ENCODE measurements at regions not wholly inside any gene's neighbourhood (a gene's known extent, or its start where the extent isn't known, plus 50 kb on each side); places are given as distances from the start of the nearest gene placed in this dataset.

DNA sequence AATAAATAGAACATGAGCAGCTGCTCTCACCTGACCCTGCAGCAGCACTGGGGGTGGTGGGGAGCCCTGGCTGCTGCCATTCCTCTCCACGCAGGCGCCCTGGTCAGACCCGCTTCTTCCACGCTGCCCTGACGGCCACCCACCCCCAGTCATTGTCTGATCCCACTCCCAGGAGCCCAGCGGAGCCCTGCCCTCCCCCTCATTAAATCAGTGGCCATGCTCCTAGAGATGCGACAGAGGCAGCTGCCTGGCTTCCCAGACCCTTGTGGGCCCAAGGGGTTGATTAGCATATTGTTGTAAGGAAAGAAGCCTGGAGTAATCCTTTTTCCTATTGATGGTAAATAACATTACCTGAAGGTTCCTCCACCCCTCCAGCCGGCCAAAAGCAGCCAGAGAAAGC, 301.5 kb downstream of the RRAGC start:
- no peaks in the 10 kb centered on the region for H3K36me3 ChIP-seq
- H3K4me3 ChIP-seq, result no peak overlapping the region
- H3K27ac ChIP-seq, result no peak overlapping the region
- DNase-seq (ENCODE audit: low read depth in 1 of 2, low spot score in 2 of 2), result no peak
- H3K27me3 ChIP-seq (replicated peaks), result peaks cover 5% of the 10 kb centered on the region; the same call in 1 of the 2 replicates
- H3K9me3 ChIP-seq (replicated peaks), result no peaks in the 10 kb centered on the region; the same call in 1 of the 2 replicates
- H3K4me1 ChIP-seq (replicated peaks), result no peaks in the 10 kb centered on the region

DNA sequence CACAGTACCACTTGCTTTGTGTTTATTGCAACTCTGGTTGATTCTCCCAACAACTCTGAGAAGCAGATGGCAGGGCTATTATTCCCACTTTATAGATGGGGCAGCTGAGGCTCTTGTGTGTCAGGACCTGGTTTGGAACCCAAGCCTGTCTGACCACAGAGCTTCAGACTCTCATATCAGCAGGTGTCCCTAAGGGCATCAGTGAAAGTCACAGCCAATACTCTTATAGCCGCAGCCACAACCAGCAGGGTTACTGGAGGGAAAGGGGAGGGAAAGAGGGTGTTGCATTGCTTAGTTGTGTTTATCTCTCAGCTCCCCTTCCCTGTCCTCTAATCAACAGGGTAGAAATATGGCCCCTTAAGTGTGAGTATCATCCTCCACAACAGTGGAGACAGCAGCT, 304.0 kb downstream of the RRAGC start:
- Histone ChIP-seq H3K27me3 (replicated peaks) (peaks cover 5% of the 10 kb centered on the region; the same call in 1 of the 2 replicates), H3K36me3 (no peaks in the 10 kb centered on the region), H3K4me3 (no peak overlapping the region), H3K27ac (no peak overlapping the region), H3K9me3 (replicated peaks) (no peaks in the 10 kb centered on the region; the same call in 1 of the 2 replicates), H3K4me1 (replicated peaks) (no peaks in the 10 kb centered on the region)
- DNase-seq (ENCODE audit: low read depth in 1 of 2, low spot score in 2 of 2), result no peak

DNA sequence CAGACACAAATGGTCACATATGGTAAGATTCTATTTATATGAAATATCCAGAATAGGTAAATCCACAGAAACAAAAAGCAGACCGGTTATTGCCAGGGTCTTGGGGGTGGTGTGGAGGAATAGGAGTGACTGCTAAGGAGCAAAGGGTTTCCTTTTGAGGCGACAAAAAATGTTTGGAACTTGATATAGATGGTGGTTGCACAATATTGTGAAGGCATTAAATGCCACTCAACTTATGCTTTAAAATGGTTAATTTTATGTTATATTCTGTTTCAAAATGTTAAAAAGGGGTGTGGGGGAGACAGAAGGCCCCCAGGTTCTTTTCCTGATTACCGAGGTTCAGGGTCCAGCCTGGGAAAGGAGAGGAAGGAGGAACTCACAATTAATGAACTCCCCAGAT, 304.4 kb downstream of the RRAGC start:
- no peaks in the 10 kb centered on the region for H3K4me1 ChIP-seq (replicated peaks)
- H3K27ac ChIP-seq, result no peak overlapping the region
- H3K27me3 ChIP-seq (replicated peaks), result peaks cover 5% of the 10 kb centered on the region; the same call in 1 of the 2 replicates
- H3K4me3 ChIP-seq, result no peak overlapping the region
- DNase-seq (ENCODE audit: low read depth in 1 of 2, low spot score in 2 of 2), result no peak
- H3K36me3 ChIP-seq, result no peaks in the 10 kb centered on the region
- H3K9me3 ChIP-seq (replicated peaks), result no peaks in the 10 kb centered on the region; the same call in 1 of the 2 replicates

DNA sequence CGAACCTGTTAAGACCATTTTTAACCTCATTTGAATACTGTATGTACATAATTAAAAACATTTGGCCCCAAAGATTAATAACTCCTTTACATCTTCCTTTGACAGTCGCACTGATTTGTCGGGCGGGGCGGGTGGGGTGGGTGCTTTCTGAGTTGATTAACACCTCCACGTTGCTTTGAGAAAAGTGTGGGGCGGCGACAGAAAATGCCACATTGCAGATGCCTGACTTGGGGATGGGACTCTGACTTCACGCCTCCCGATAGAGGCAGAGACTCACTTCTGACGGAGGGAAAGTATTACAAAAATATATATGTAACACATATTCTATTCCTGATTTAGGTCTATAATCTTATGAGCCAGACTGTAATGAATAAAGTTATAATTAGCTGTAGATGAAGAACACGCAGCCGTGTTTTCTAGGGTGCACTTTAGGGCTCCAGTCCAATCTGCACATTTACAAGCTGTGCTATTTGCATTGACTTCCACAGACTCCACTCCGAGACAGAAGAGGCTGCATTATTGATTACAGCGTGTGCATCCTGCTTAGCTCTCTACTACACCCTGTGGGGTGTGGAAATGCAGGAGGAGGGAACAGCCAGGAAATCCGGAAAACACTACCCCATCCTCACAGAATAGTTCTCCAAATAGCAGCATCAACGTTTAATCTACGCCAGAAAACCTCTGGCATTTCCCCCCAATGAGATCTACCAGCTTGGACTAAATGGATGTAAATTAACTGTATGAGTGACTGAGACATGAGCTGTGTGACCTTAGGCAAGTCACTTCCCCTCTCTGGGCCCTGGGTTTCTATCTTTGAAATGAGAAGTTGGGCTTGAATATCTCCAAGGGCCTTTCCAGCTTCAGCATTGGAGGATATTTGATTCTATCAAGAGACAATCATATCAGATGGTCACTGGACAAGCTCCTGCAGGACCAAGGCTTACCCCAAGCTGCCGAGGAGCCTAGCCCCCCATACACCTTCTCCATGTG, 308.0 kb downstream of the RRAGC start:
- Histone ChIP-seq H3K27ac (no peak overlapping the region), H3K4me3 (no peak overlapping the region), H3K36me3 (no peaks in the 10 kb centered on the region), H3K9me3 (replicated peaks) (no peaks in the 10 kb centered on the region; the same call in 1 of the 2 replicates), H3K4me1 (replicated peaks) (no peaks in the 10 kb centered on the region), H3K27me3 (replicated peaks) (peaks cover 17% of the 10 kb centered on the region; the same call in 1 of the 2 replicates)
- no peak for DNase-seq (ENCODE audit: low read depth in 1 of 2, low spot score in 2 of 2)

DNA sequence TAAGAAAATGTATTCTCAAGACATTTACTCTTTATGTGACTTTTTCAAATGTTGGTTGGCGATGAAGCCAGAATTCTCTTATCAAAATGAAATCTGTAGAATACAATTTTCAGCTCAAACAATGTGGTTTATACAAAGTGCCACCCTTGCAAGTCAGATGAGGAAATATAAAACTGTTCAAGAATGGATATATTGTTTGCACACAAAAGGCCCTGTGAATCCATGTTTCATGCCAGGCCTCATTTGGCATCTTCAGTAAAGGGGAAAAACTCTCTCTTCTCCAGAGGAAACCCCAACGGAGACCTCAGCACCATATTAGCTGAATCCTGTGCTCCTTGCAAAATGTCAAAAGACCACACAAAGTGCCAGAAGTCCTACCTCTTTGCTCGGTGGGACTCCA, 310.4 kb downstream of the RRAGC start:
- no peak for DNase-seq (ENCODE audit: low read depth in 1 of 2, low spot score in 2 of 2)
- no peak overlapping the region for H3K27ac ChIP-seq
- H3K27me3 ChIP-seq (replicated peaks), result 0 out of 2 replicates have a peak, but pooled peaks cover 13% of the 10 kb centered on the region
- no peaks in the 10 kb centered on the region for H3K36me3 ChIP-seq
- no peaks in the 10 kb centered on the region; the same call in 1 of the 2 replicates for H3K9me3 ChIP-seq (replicated peaks)
- no peak overlapping the region for H3K4me3 ChIP-seq
- H3K4me1 ChIP-seq (replicated peaks), result no peaks in the 10 kb centered on the region

DNA sequence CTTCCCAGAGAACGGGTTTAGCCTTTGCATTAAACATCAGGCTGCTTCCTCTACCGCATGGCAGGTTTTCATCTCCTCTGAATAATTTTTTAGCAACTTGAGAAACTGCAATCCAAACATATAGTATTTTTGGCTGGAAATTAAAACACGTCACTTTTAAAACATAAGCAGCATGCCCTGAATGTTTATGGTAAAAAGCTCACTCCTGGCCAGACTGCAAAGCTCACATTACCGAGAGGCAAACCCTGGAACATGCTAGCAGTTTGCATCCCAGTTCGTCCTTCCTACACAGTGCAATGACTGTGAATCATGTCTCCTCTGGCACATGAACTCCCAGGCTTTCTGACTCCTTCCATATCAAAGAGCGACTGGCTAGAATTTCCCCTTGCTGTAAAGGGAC, 312.3 kb downstream of the RRAGC start:
- Histone ChIP-seq H3K27me3 (replicated peaks) (0 out of 2 replicates have a peak, but pooled peaks cover 13% of the 10 kb centered on the region), H3K4me1 (replicated peaks) (no peaks in the 10 kb centered on the region), H3K4me3 (no peak overlapping the region), H3K36me3 (no peaks in the 10 kb centered on the region), H3K27ac (no peak overlapping the region), H3K9me3 (replicated peaks) (no peaks in the 10 kb centered on the region)
- DNase-seq (ENCODE audit: low read depth in 1 of 2, low spot score in 2 of 2), result no peak

DNA sequence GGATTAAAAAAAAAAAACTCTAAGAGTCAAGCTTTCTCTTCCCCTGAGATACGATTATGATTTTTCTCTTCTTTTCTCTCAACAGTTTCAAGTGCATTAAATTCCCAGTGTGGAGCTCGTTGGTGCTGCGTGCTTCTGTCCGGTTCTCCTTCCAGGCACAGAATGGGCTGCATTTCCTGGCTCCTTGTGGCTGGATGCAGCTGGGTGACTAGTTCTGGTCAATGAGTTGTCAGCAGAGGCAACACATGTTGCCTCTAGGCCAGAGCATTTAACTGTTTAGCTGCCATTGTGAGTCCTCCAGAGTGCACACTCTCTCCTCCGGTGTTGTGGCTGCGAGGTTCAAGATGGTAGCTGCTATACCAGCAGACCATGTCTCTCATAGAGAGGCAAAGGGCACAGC, 312.9 kb downstream of the RRAGC start:
- Histone ChIP-seq H3K36me3 (no peaks in the 10 kb centered on the region), H3K4me1 (replicated peaks) (no peaks in the 10 kb centered on the region), H3K27me3 (replicated peaks) (0 out of 2 replicates have a peak, but pooled peaks cover 13% of the 10 kb centered on the region), H3K9me3 (replicated peaks) (no peaks in the 10 kb centered on the region), H3K4me3 (no peak overlapping the region), H3K27ac (no peak overlapping the region)
- no peak for DNase-seq (ENCODE audit: low read depth in 1 of 2, low spot score in 2 of 2)

DNA sequence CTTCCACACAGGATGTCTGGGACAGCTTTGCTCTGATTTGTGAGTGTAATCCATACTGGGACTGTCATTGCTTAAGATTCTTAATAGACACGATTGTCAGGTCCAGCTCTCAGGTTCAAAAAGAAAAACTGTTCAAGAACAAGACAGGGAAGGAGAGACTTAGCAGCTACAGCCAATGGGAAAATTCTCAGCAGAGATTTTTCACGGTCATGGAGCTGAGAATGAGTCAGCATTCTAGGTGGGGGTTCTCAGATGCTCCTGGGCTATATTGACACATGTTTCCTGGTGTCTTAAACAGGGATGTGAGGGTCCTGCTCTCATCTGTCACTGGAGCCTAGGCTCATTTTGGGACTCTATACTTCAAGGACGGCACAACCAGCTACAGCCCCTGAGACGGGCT, 318.3 kb downstream of the RRAGC start:
- peak in 1 of 2 experiments; percentile 11 for DNase-seq (ENCODE audit: low read depth in 1 of 2, low spot score in 2 of 2)
- Histone ChIP-seq H3K4me1 (replicated peaks) (peaks cover 4% of the 10 kb centered on the region; the same call in 1 of the 2 replicates), H3K27ac (no peak overlapping the region), H3K4me3 (no peak overlapping the region), H3K27me3 (replicated peaks) (0 out of 2 replicates have a peak, but pooled peaks cover 3% of the 10 kb centered on the region), H3K9me3 (replicated peaks) (no peaks in the 10 kb centered on the region), H3K36me3 (no peaks in the 10 kb centered on the region)

DNA sequence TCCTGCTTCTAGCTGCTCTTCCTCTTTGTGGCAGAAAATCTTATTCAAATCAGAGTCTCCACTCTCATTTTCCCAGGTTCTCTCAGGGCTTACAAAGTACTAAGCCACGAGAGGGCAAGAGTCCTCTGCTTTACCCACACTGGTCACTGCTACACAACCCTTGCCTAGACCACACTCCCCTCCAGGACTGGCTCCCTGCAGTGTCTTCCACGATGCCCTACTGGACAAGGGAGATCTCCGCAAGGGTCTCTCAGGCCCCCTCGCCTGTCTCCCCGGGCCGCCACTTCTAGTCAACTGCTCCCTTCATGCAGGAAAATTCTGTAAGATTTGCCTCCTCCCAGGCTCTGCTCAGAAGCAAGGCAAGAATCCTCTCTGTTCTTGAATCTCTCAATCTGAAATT, 319.6 kb downstream of the RRAGC start:
- Histone ChIP-seq H3K4me1 (replicated peaks) (peaks cover 4% of the 10 kb centered on the region; the same call in 1 of the 2 replicates), H3K9me3 (replicated peaks) (no peaks in the 10 kb centered on the region), H3K27me3 (replicated peaks) (0 out of 2 replicates have a peak, but pooled peaks cover 3% of the 10 kb centered on the region), H3K36me3 (no peaks in the 10 kb centered on the region), H3K4me3 (no peak overlapping the region), H3K27ac (no peak overlapping the region)
- no peak for DNase-seq (ENCODE audit: low read depth in 1 of 2, low spot score in 2 of 2)

DNA sequence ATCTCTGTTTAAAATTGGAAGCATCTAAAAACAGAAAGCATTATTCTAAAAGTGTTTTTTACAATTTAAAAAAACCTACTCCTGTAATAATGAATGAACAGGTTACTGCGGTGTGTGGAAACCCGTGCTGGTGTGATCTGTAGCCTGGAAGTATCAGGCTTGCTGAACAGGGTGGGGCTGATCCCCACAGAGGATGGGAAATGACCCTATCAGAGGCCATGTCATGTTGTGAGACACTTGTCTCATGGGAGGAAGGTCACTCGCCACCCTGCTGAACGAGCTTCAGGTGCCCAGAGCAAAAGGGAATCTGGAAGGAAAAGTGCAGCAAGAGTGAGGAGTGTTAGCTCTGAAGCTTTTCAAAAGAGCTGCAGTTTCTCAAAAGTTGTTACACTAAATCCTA, 320.7 kb downstream of the RRAGC start:
- no peaks in the 10 kb centered on the region for H3K36me3 ChIP-seq
- H3K27me3 ChIP-seq (replicated peaks), result 0 out of 2 replicates have a peak, but pooled peaks cover 5% of the 10 kb centered on the region
- no peak overlapping the region for H3K4me3 ChIP-seq
- no peaks in the 10 kb centered on the region for H3K9me3 ChIP-seq (replicated peaks)
- H3K27ac ChIP-seq, result no peak overlapping the region
- peaks cover 4% of the 10 kb centered on the region; the same call in 1 of the 2 replicates for H3K4me1 ChIP-seq (replicated peaks)
- no peak for DNase-seq (ENCODE audit: low read depth in 1 of 2, low spot score in 2 of 2)

DNA sequence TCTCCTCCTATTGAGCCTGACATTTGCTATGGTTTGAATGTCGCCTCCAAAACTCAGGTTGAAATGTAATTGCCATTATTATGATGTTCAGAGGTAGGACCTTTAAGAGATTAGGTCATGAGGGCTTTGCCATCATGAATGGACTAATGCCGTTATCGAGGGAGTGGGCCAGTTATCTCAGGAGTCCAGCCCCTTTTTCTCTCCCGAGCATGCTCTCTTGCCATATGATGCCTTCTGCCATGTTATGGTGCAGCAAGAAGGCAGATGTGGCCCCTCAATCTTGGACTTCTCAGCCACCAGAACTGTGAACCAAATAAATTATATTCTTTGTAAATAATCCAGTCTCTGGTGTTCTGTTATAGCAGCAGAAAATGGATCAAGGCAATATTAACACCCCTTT, 323.5 kb downstream of the RRAGC start:
- Histone ChIP-seq H3K4me1 (replicated peaks) (peaks cover 4% of the 10 kb centered on the region; the same call in 1 of the 2 replicates), H3K36me3 (no peaks in the 10 kb centered on the region), H3K4me3 (no peak overlapping the region), H3K27me3 (replicated peaks) (0 out of 2 replicates have a peak, but pooled peaks cover 5% of the 10 kb centered on the region), H3K9me3 (replicated peaks) (no peaks in the 10 kb centered on the region), H3K27ac (no peak overlapping the region)
- no peak for DNase-seq (ENCODE audit: low read depth in 1 of 2, low spot score in 2 of 2)

DNA sequence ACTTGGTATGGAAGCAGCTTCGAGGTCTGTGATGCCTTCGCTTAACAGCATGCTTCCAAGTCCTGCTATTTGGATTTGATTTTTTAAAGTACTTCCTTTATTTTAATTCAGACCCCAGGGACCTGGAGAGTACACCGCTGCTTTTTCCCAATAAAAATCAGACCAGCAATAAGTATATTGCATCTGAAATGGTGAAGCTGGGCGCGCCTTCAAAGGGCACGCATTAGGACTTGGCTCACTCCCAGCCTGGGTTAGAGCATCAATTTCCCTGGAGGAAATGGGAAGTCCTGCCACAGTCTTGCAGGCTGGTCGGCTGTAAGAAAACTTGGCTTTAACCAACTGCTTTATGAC, 325.1 kb downstream of the RRAGC start:
- Histone ChIP-seq H3K4me1 (replicated peaks) (no peaks in the 10 kb centered on the region), H3K27me3 (replicated peaks) (0 out of 2 replicates have a peak, but pooled peaks cover 5% of the 10 kb centered on the region), H3K36me3 (no peaks in the 10 kb centered on the region), H3K27ac (no peak overlapping the region), H3K4me3 (no peak overlapping the region), H3K9me3 (replicated peaks) (no peaks in the 10 kb centered on the region)
- no peak for DNase-seq (ENCODE audit: low read depth in 1 of 2, low spot score in 2 of 2)

DNA sequence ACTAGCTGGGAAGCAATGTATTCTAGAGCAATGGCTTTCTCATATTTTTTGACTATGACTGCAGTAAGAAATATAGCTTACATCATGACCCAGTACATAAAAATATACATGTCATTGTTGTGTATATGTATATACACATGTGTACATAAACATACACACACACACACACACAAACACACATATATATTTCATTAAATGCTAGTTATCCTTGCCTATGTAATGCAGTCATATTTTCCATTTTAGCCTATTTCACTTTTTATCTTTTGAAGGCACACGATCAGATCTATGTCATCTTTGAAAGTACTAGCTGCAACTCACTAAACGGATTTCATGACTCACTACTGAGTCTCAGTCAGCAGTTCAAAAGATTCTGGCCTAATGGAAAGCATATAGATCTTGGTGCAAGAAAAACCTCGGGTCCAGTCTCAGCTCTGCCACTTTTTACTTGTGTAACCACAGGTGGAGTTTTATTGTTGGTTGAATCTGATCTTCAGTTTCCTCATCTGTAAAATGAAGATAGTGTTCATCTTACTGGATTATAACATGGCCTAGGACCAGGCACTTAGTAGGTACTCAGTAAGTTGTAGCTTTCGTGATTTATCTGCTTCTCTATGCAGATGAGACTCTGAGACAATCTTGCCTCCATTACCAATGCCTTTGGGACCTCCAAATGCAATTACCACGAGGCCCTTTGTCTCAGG, 325.6 kb downstream of the RRAGC start:
- DNase-seq (ENCODE audit: low read depth in 1 of 2, low spot score in 2 of 2), result no peak
- Histone ChIP-seq H3K4me3 (no peak overlapping the region), H3K4me1 (replicated peaks) (no peaks in the 10 kb centered on the region), H3K36me3 (no peaks in the 10 kb centered on the region), H3K9me3 (replicated peaks) (no peaks in the 10 kb centered on the region), H3K27me3 (replicated peaks) (0 out of 2 replicates have a peak, but pooled peaks cover 5% of the 10 kb centered on the region), H3K27ac (no peak overlapping the region)
